ENCODE measurements at regions not wholly inside any gene's neighbourhood (a gene's known extent, or its start where the extent isn't known, plus 50 kb on each side); places are given as distances from the start of the nearest gene placed in this dataset.

DNA sequence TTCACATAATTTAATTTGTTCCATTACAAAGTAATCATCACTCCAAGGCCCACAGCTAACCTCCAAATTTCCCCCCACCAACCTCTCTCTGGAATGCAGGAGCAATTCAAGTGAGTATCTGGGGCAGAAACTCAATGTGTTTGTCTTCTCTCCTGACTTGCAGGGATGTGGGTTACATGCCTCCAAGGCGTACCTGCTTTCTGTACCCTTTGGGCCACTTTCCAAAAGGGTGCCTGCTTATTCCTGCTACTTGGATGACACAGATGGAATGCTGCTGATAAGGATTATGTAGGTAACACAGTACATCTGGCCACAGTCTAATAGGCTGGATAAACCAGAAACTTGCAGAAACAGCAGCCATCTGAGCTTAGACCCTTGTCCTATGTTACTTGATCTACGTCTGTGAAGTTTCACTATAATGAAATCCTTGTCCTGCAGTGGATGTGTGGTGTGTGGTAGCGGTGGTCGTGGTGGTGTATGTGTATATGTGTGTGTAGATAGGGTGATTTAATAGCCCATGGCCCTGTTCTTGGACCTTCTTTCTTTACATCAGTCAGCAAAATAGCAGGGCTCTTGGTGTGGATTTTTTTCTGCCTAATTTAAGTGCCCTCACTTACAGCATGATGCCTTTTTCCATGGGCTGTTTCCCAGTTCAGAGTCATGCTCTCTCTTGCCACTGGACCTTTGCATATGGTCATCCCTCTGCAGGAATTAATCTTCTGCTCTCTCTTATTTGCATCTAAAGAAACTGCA lies 175.9 kb downstream of the ZDHHC21 start:
- no peak overlapping the region for H3K27ac Mint-ChIP-seq
- Histone ChIP-seq H3K4me1 (ENCODE audit: control insufficient read depth, insufficient read depth, low read length) (no peaks in the 10 kb centered on the region), H3K27me3 (ENCODE audit: control insufficient read depth, insufficient read depth, low read length, poor library complexity, severe bottlenecking) (no peaks in the 10 kb centered on the region), H3K9me3 (ENCODE audit: control insufficient read depth, low read length) (no peaks in the 10 kb centered on the region), H3K27ac (ENCODE audit: low read depth, low read length) (no peak overlapping the region), H3K4me3 (ENCODE audit: low read length) (no peak overlapping the region), H3K9ac (ENCODE audit: extremely low read depth, low read length, poor library complexity, severe bottlenecking) (no peak overlapping the region), H3K36me3 (ENCODE audit: control insufficient read depth, insufficient read depth, low read length) (no peaks in the 10 kb centered on the region)
- peaks cover 31% of the 10 kb centered on the region for H3K4me1 Mint-ChIP-seq
- no peak overlapping the region for H3K4me3 Mint-ChIP-seq
- no peaks in the 10 kb centered on the region for H3K36me3 Mint-ChIP-seq (ENCODE audit: low read depth)
- H3K9me3 Mint-ChIP-seq: no peaks in the 10 kb centered on the region
- WGBS, 2 experiments (ENCODE audit: insufficient coverage in 1 of 2, insufficient read length in 1 of 2): 67 to 93% methylated on average over 1 to 4 of the region's 4 CpGs
- H3K27me3 Mint-ChIP-seq (ENCODE audit: insufficient read depth): no peaks in the 10 kb centered on the region
- TF ChIP-seq, protein P1, sequence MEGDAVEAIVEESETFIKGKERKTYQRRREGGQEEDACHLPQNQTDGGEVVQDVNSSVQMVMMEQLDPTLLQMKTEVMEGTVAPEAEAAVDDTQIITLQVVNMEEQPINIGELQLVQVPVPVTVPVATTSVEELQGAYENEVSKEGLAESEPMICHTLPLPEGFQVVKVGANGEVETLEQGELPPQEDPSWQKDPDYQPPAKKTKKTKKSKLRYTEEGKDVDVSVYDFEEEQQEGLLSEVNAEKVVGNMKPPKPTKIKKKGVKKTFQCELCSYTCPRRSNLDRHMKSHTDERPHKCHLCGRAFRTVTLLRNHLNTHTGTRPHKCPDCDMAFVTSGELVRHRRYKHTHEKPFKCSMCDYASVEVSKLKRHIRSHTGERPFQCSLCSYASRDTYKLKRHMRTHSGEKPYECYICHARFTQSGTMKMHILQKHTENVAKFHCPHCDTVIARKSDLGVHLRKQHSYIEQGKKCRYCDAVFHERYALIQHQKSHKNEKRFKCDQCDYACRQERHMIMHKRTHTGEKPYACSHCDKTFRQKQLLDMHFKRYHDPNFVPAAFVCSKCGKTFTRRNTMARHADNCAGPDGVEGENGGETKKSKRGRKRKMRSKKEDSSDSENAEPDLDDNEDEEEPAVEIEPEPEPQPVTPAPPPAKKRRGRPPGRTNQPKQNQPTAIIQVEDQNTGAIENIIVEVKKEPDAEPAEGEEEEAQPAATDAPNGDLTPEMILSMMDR (conservative IDR thresholded peaks at IDR 0.05): no peak
- DNase-seq: no peak

DNA sequence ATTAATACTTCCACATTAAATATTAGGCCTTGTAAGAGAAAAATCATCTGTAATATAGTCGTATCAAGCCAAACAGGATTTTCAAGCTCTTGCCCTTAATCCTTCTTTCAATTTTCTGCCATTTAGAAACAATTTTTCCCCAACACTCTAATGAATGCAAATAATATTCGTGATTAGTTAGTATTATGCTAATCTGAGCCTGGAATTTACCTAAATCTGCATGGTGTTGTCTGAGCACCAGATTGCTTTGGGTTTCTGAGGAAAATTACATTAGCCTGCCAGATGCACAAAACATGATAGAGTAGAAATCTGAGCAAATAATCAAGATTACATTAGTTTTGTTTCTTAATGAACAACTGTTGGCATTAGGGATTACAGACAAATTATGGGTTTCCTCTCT lies 176.6 kb downstream of the ZDHHC21 start:
- H3K27ac Mint-ChIP-seq: no peak overlapping the region
- no peak overlapping the region for H3K9ac ChIP-seq (ENCODE audit: extremely low read depth, low read length, poor library complexity, severe bottlenecking)
- no peak overlapping the region for H3K4me3 ChIP-seq (ENCODE audit: low read length)
- DNase-seq: no peak
- H3K36me3 Mint-ChIP-seq (ENCODE audit: low read depth): no peaks in the 10 kb centered on the region
- no peaks in the 10 kb centered on the region for H3K4me1 ChIP-seq (ENCODE audit: control insufficient read depth, insufficient read depth, low read length)
- no peaks in the 10 kb centered on the region for H3K9me3 ChIP-seq (ENCODE audit: control insufficient read depth, low read length)
- H3K9me3 Mint-ChIP-seq: no peaks in the 10 kb centered on the region
- no peaks in the 10 kb centered on the region for H3K27me3 ChIP-seq (ENCODE audit: control insufficient read depth, insufficient read depth, low read length, poor library complexity, severe bottlenecking)
- peaks cover 31% of the 10 kb centered on the region for H3K4me1 Mint-ChIP-seq
- 80 to 86% methylated on average over 1 to 2 of the region's 2 CpGs for WGBS, 2 experiments (ENCODE audit: insufficient coverage in 1 of 2, insufficient read length in 1 of 2)
- no peak overlapping the region for H3K4me3 Mint-ChIP-seq
- H3K36me3 ChIP-seq (ENCODE audit: control insufficient read depth, insufficient read depth, low read length): no peaks in the 10 kb centered on the region
- no peaks in the 10 kb centered on the region for H3K27me3 Mint-ChIP-seq (ENCODE audit: insufficient read depth)
- H3K27ac ChIP-seq (ENCODE audit: low read depth, low read length): no peak overlapping the region
- TF ChIP-seq, protein P1 (conservative IDR thresholded peaks at IDR 0.05): no peak

DNA sequence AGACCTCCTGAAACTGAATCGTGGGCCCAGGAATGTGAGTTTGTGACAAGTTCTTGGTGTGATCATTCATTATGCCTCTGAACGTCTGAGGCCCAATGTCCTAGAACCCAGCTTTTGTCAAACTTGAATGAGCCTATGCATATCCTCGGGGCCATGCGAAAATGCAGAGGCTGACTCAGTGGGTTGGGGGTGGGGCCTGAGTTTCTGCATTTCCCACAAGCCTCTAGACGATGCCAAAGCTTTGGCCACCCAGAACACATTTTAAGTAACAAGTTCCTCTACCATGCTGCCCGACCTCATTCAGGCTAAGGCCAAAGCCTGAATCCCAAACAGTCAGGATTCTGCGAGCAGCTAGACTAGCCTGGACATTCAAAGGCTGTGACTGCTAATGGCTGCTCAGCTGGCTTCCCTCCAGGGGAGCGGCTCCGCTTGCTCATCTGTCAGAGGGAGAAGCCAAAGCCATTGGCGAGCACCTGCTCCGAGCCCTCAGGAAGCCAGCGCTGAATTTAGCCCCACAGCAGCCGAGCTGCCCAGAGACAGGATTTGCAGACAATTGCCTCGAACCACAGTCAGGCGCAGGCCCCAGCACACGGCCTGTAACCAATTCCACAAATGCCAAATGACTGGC lies 177.5 kb downstream of the ZDHHC21 start:
- Histone ChIP-seq H3K9me3 (ENCODE audit: control insufficient read depth, low read length) (no peaks in the 10 kb centered on the region), H3K9ac (ENCODE audit: extremely low read depth, low read length, poor library complexity, severe bottlenecking) (no peak overlapping the region), H3K27me3 (ENCODE audit: control insufficient read depth, insufficient read depth, low read length, poor library complexity, severe bottlenecking) (no peaks in the 10 kb centered on the region), H3K27ac (ENCODE audit: low read depth, low read length) (peak overlapping the region; percentile 51), H3K36me3 (ENCODE audit: control insufficient read depth, insufficient read depth, low read length) (no peaks in the 10 kb centered on the region), H3K4me3 (ENCODE audit: low read length) (no peak overlapping the region), H3K4me1 (ENCODE audit: control insufficient read depth, insufficient read depth, low read length) (no peaks in the 10 kb centered on the region)
- TF ChIP-seq, protein P1 (conservative IDR thresholded peaks at IDR 0.05): no peak
- H3K9me3 Mint-ChIP-seq: no peaks in the 10 kb centered on the region
- peaks cover 31% of the 10 kb centered on the region for H3K4me1 Mint-ChIP-seq
- H3K27ac Mint-ChIP-seq: peak overlapping the region; percentile 61
- no peaks in the 10 kb centered on the region for H3K27me3 Mint-ChIP-seq (ENCODE audit: insufficient read depth)
- peak; percentile 88 for DNase-seq
- WGBS, 2 experiments (ENCODE audit: insufficient coverage in 1 of 2, insufficient read length in 1 of 2): 46 to 53% methylated on average over 12 to 16 of the region's 16 CpGs
- H3K4me3 Mint-ChIP-seq: no peak overlapping the region
- no peaks in the 10 kb centered on the region for H3K36me3 Mint-ChIP-seq (ENCODE audit: low read depth)

Data from endodermal cell (in vitro differentiated cells).